ENCODE measurements at regions not wholly inside any gene's neighbourhood (a gene's known extent, or its start where the extent isn't known, plus 50 kb on each side); places are given as distances from the start of the nearest gene placed in this dataset.
A peak's percentile ranks its signal among the peaks of the same experiment; 100 is the strongest.

DNA sequence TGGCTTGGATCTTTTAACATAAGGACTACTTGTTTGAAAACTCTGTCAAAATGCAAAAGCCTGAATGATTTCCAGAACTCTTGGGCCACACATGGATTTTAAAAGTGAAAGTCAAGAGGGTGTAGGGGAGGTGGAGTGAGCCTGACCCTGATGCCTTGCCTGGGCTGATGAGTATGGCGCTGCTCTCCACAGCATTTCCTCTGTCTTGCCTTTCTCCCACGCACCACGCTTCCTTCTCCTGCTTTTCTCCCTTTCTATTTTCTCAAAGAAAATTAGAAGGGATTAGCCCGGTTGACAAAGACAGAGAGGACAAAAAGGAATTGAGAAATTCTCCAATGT, 207.0 kb upstream of the CCDC68 start:
- H3K4me3 ChIP-seq: no peak overlapping the region
- DNase-seq (ENCODE audit: low read depth in 1 of 2, low spot score in 1 of 2): peak in 1 of 2 donors; percentile 38
- TF ChIP-seq, protein P1, sequence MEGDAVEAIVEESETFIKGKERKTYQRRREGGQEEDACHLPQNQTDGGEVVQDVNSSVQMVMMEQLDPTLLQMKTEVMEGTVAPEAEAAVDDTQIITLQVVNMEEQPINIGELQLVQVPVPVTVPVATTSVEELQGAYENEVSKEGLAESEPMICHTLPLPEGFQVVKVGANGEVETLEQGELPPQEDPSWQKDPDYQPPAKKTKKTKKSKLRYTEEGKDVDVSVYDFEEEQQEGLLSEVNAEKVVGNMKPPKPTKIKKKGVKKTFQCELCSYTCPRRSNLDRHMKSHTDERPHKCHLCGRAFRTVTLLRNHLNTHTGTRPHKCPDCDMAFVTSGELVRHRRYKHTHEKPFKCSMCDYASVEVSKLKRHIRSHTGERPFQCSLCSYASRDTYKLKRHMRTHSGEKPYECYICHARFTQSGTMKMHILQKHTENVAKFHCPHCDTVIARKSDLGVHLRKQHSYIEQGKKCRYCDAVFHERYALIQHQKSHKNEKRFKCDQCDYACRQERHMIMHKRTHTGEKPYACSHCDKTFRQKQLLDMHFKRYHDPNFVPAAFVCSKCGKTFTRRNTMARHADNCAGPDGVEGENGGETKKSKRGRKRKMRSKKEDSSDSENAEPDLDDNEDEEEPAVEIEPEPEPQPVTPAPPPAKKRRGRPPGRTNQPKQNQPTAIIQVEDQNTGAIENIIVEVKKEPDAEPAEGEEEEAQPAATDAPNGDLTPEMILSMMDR (IDR thresholded peaks at IDR 0.05; ENCODE audit: low read depth, low read length): no peak

DNA sequence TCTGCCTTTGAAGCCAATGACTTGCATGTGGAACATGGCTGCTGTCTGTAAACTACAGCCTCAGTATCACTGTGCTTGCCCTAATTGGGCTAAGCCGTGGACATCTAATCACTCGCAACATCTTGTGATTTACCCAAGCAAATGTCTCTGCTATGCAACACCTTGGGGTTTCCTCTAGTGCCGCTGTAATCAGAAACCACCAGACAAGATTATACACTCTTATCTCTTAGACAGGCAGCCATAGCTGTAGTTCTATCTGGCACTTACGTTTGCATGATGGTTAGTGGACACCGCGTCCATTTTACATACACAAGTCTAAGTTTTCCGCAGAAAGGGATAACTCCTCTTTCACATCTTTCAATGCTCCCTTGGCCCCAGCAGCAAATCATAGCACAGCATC, 204.3 kb upstream of the CCDC68 start:
- no peak for DNase-seq (ENCODE audit: low read depth in 1 of 2, low spot score in 1 of 2)
- Histone ChIP-seq H3K9me3 (ENCODE audit: low read depth) (no peaks in the 10 kb centered on the region), H3K4me1 (ENCODE audit: low read depth) (no peaks in the 10 kb centered on the region), H3K4me3 (no peak overlapping the region), H3K36me3 (no peaks in the 10 kb centered on the region), H3K27ac (no peak overlapping the region), H3K27me3 (no peaks in the 10 kb centered on the region)
- TF ChIP-seq, protein P1 (IDR thresholded peaks at IDR 0.05; ENCODE audit: low read depth, low read length): no peak

More for the DNA sequence above, 207.0 kb upstream of the CCDC68 start:
- Histone ChIP-seq H3K9me3 (ENCODE audit: low read depth) (no peaks in the 10 kb centered on the region), H3K4me1 (ENCODE audit: low read depth) (no peaks in the 10 kb centered on the region), H3K27me3 (no peaks in the 10 kb centered on the region), H3K36me3 (no peaks in the 10 kb centered on the region), H3K27ac (no peak overlapping the region)

DNA sequence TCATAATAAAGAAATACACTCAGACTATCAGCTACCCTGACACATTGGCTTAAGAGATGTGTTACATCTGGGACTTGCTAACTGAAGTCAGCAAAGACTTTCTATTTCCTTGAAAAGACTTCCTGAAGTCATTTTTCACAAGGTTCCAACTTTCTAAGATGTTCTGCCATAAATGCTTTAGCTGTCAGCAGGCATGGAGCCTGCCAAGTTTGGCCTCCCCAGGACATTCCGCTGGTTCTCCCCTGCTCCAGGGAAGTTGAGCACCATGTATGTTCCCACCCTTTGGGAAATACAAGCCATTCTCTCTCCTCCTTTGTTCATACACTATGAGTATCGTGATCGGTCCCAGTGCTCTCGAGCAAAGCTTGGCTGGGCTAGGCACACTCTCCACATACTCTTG, 202.7 kb upstream of the CCDC68 start:
- TF ChIP-seq, protein P1 (IDR thresholded peaks at IDR 0.05; ENCODE audit: low read depth, low read length): no peak
- Histone ChIP-seq H3K9me3 (ENCODE audit: low read depth) (no peaks in the 10 kb centered on the region), H3K4me1 (ENCODE audit: low read depth) (no peaks in the 10 kb centered on the region), H3K36me3 (no peaks in the 10 kb centered on the region), H3K4me3 (no peak overlapping the region), H3K27ac (no peak overlapping the region), H3K27me3 (no peaks in the 10 kb centered on the region)
- DNase-seq (ENCODE audit: low read depth in 1 of 2, low spot score in 1 of 2): peak in 1 of 2 donors; percentile 62

DNA sequence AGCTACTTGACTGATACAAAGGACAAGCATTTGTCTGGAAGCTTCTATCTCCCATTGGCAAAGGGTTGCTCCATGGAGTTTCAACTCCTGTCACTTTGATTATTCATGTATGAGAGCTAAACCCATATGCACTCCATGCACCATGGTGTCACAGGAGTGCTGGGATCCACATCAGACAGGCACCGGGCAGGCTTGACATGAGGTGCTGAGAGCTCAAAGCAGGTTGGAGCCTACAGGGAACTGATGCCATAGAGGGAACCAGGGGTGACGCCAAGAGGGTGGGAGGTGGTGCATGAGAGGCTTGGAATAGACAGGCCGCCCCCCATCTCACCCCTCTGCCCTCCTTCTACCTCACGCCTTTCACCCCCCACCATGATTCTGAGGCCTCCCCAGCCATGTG, 199.8 kb upstream of the CCDC68 start:
- TF ChIP-seq, protein P1 (IDR thresholded peaks at IDR 0.05; ENCODE audit: low read depth, low read length): no peak
- no peaks in the 10 kb centered on the region for H3K36me3 ChIP-seq
- H3K4me3 ChIP-seq: no peak overlapping the region
- H3K27me3 ChIP-seq: no peaks in the 10 kb centered on the region
- H3K27ac ChIP-seq: no peak overlapping the region
- H3K9me3 ChIP-seq (ENCODE audit: low read depth): no peaks in the 10 kb centered on the region
- no peak for DNase-seq (ENCODE audit: low read depth in 1 of 2, low spot score in 1 of 2)
- H3K4me1 ChIP-seq (ENCODE audit: low read depth): no peaks in the 10 kb centered on the region

DNA sequence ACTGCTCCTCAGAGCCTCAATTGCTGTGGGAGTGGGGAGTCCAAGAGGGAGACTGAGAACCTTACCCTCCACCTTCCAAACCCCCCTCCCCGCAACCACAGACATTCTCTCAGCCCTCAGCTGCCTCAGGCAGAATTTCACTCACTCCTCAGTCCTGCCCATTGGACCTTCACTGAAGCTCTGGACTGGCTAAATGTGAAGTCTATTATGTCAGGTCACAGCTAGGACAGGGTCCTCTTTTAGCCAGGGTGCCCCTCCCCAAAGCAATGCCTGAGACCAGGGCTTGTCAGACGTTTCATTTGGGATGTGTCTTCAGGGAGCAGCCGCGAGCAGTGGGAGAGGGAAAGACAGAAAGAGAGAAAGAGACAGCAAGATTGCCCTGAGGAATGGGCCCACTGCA, 199.3 kb upstream of the CCDC68 start:
- Histone ChIP-seq H3K4me3 (no peak overlapping the region), H3K4me1 (ENCODE audit: low read depth) (no peaks in the 10 kb centered on the region), H3K36me3 (no peaks in the 10 kb centered on the region), H3K27me3 (no peaks in the 10 kb centered on the region), H3K27ac (no peak overlapping the region), H3K9me3 (ENCODE audit: low read depth) (no peaks in the 10 kb centered on the region)
- DNase-seq (ENCODE audit: low read depth in 1 of 2, low spot score in 1 of 2): no peak
- TF ChIP-seq, protein P1 (IDR thresholded peaks at IDR 0.05; ENCODE audit: low read depth, low read length): no peak

DNA sequence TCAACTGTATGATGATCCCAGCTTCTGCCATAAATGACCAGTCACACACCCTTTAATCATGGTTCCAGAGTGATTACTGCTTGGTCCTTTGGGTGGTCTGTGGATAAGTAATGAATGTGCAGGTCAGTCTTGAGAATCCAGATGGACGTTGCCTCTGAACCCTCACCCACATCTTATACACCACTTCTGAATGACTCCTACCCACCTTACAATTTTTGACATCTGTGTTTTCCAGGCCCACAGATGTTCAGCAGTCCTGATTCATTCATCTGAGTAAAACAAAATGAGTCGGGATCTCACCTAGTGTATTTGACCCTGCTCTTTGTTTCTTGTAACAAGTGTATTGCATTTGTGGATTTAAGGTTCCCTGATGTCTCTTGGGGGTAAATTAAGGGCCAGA, 194.1 kb upstream of the CCDC68 start:
- Histone ChIP-seq H3K27me3 (no peaks in the 10 kb centered on the region), H3K27ac (no peak overlapping the region)
- TF ChIP-seq, protein P1 (IDR thresholded peaks at IDR 0.05; ENCODE audit: low read depth, low read length): no peak

More for the DNA sequence above, 194.1 kb upstream of the CCDC68 start:
- Histone ChIP-seq H3K36me3 (no peaks in the 10 kb centered on the region), H3K4me3 (no peak overlapping the region), H3K4me1 (ENCODE audit: low read depth) (no peaks in the 10 kb centered on the region), H3K9me3 (ENCODE audit: low read depth) (no peaks in the 10 kb centered on the region)
- no peak for DNase-seq (ENCODE audit: low read depth in 1 of 2, low spot score in 1 of 2)
